ENCODE measurements at regions not wholly inside any gene's neighbourhood (a gene's known extent, or its start where the extent isn't known, plus 50 kb on each side); places are given as distances from the start of the nearest gene placed in this dataset.
"Not testable (repeated sequence)": the region's sequence is repeated elsewhere in the genome, so short reads cannot be mapped to it uniquely, and the experiment has no call there.

- no peak for TF ChIP-seq REST (IDR thresholded peaks at IDR 0.05)
- no peak for TF ChIP-seq FOXA1 (IDR thresholded peaks at IDR 0.05)
- no peak for TF ChIP-seq CTCF (IDR thresholded peaks at IDR 0.05; ENCODE audit: low read depth, low read length, missing input control)
- no peak for TF ChIP-seq EGR1 (IDR thresholded peaks at IDR 0.05; ENCODE audit: low read depth in 2 of 2)
- TF ChIP-seq FOXA2 (IDR thresholded peaks at IDR 0.05) = no peak
- no peak for TF ChIP-seq GABPA (IDR thresholded peaks at IDR 0.05 in 1 of 2, conservative IDR thresholded peaks at IDR 0.05 in 1 of 2)
- TF ChIP-seq HNF4G (IDR thresholded peaks at IDR 0.05) = no peak
Measured at GRCh38 chr14:105882626-105883025, 356.2 kb downstream of the TMEM121 start (continued).

GRCh38 chr14:105883066-105884005, 357.0 kb downstream of the TMEM121 start:
- no peak overlapping the region for H3K27ac ChIP-seq (ENCODE audit: low read depth in 1 of 2, low read length in 2 of 2)
- H3K36me3 ChIP-seq (ENCODE audit: control insufficient read depth in 4 of 4, insufficient read depth in 3 of 4, low read depth in 1 of 4, low read length in 3 of 4) = no peaks in the 10 kb centered on the region
- DNase-seq (ENCODE audit: low spot score) = no peak
- WGBS = 79% methylated on average over 17 of the region's 17 CpGs
- no peak overlapping the region for H3K4me3 ChIP-seq (ENCODE audit: low read depth in 1 of 3, low read length in 3 of 3)
- no peaks in the 10 kb centered on the region for H3K27me3 ChIP-seq (ENCODE audit: control insufficient read depth in 4 of 4, insufficient read depth in 4 of 4, low read length in 3 of 4)
- TF ChIP-seq RAD21 (IDR thresholded peaks at IDR 0.05) (no peak), JUND (IDR thresholded peaks at IDR 0.05) (no peak), RXRA (IDR thresholded peaks at IDR 0.05) (no peak)
- no peaks in the 10 kb centered on the region for H3K9me3 ChIP-seq (ENCODE audit: control insufficient read depth in 4 of 4, low read length in 3 of 4)
- H3K4me1 ChIP-seq (ENCODE audit: control insufficient read depth in 4 of 4, insufficient read depth in 4 of 4, low read length in 3 of 4) = no peaks in the 10 kb centered on the region
- no peak overlapping the region for H3K9ac ChIP-seq (ENCODE audit: low read depth in 1 of 2, low read length in 2 of 2)

- not testable (repeated sequence) for H3K4me3 ChIP-seq (ENCODE audit: low read depth in 1 of 3, low read length in 3 of 3); H3K9me3 ChIP-seq (ENCODE audit: control insufficient read depth in 4 of 4, low read length in 3 of 4); DNase-seq (ENCODE audit: low spot score); H3K27me3 ChIP-seq (ENCODE audit: control insufficient read depth in 4 of 4, insufficient read depth in 4 of 4, low read length in 3 of 4); H3K9ac ChIP-seq (ENCODE audit: low read depth in 1 of 2, low read length in 2 of 2); H3K27ac ChIP-seq (ENCODE audit: low read depth in 1 of 2, low read length in 2 of 2); H3K36me3 ChIP-seq (ENCODE audit: control insufficient read depth in 4 of 4, insufficient read depth in 3 of 4, low read depth in 1 of 4, low read length in 3 of 4); H3K4me1 ChIP-seq (ENCODE audit: control insufficient read depth in 4 of 4, insufficient read depth in 4 of 4, low read length in 3 of 4)
- 75% methylated on average over 14 of the region's 17 CpGs for WGBS
Measured at GRCh38 chr14:105884192-105884807, 357.9 kb downstream of the TMEM121 start.
